ENCODE measurements at regions not wholly inside any gene's neighbourhood (a gene's known extent, or its start where the extent isn't known, plus 50 kb on each side); places are given as distances from the start of the nearest gene placed in this dataset.

- H3K36me3 ChIP-seq (ENCODE audit: control insufficient read depth, insufficient read depth, low read length) = no peaks in the 10 kb centered on the region
- WGBS, 2 experiments (ENCODE audit: extremely low coverage in 2 of 2, insufficient read length in 1 of 2) = no CpG with 5 or more reads among the region's 5 CpGs
- no peak overlapping the region for H3K27ac ChIP-seq (ENCODE audit: insufficient read depth, low read length)
- no peak overlapping the region for H4K91ac ChIP-seq (ENCODE audit: insufficient read depth, low read depth, low read length)
- no peak overlapping the region for H3K4me3 ChIP-seq (ENCODE audit: insufficient read depth, low read depth, low read length)
- H3K4me2 ChIP-seq (ENCODE audit: low read depth, low read length) = no peak overlapping the region
- ATAC-seq (ENCODE audit: low read depth) = peak; percentile 73
- no peak overlapping the region for H3K18ac ChIP-seq (ENCODE audit: low read depth, low read length)
- BruUV-seq (replicated peaks) = no TSS peak
- POLR2A ChIA-PET (ENCODE audit: unreplicated experiment) = interaction anchor here (0.6 kb wide), 1 partner anchor 89 kb away, joined by 7 read pairs; no protein-coding TSS in a partner anchor
- no peaks in the 10 kb centered on the region for H3K9me3 ChIP-seq (ENCODE audit: control insufficient read depth, insufficient read depth, low read length)
- H3K9ac ChIP-seq (ENCODE audit: low read depth, low read length) = no peak overlapping the region
- CTCF ChIA-PET = no interaction called here
- H3K4ac ChIP-seq (ENCODE audit: low read depth, low read length) = no peak overlapping the region
- H4K5ac ChIP-seq (ENCODE audit: low read depth, low read length) = no peak overlapping the region
- in situ Hi-C loops (cut with MboI; ENCODE audit: low sequenced_read_pairs) (no loop called here), dilution Hi-C loops (cut with HindIII; ENCODE audit: low sequenced_read_pairs, unreplicated experiment) (no loop called here), intact Hi-C loops (cut with micrococcal nuclease) (loop anchor here (2.0 to 5.0 kb wide), 4 partner anchors 81 to 230 kb away; partner anchors contain the start of gene APPL1)
- peak; percentile 47 for DNase-seq
- H4K8ac ChIP-seq (ENCODE audit: low read depth in 2 of 2, low read length in 2 of 2) = no peak overlapping the region
- H3K27me3 ChIP-seq (ENCODE audit: control insufficient read depth, insufficient read depth, low read length) = no peaks in the 10 kb centered on the region
- peaks cover 13% of the 10 kb centered on the region; the same call in 1 of the 2 replicates for H3K4me1 ChIP-seq (ENCODE audit: control insufficient read depth, insufficient read depth, low read length)
- TF ChIP-seq BHLHE40 (IDR thresholded peaks at IDR 0.05; ENCODE audit: low read depth, low read length) (peak; percentile 29; the same call in 1 of the 2 replicates), CEBPB (IDR thresholded peaks at IDR 0.05; ENCODE audit: low read depth, low read length) (peak; percentile 24; the same call in 1 of the 2 replicates), SMC3 (IDR thresholded peaks at IDR 0.05; ENCODE audit: low read depth, low read length) (no peak)
- no peaks in the 10 kb centered on the region for H3K79me1 ChIP-seq (ENCODE audit: low read depth in 1 of 2, low read length in 2 of 2)
- H2BK5ac ChIP-seq (ENCODE audit: low read depth, low read length, poor library complexity, severe bottlenecking) = no peak overlapping the region
- H2BK120ac ChIP-seq (ENCODE audit: low read depth, low read length) = no peak overlapping the region
- no peak overlapping the region for H3K56ac ChIP-seq (ENCODE audit: extremely low read depth, insufficient read depth, low read length)
- no peak overlapping the region for H2AK5ac ChIP-seq (ENCODE audit: low read depth, low read length)
- H2AFZ ChIP-seq (replicated peaks; ENCODE audit: low read length, poor library complexity) = no peak overlapping the region
- H3K14ac ChIP-seq (replicated peaks; ENCODE audit: low read depth, low read length) = no peak overlapping the region
- H3K23ac ChIP-seq (ENCODE audit: low read depth, low read length) = no peak overlapping the region
- no peak overlapping the region; the same call in 1 of the 2 replicates for H2BK20ac ChIP-seq (ENCODE audit: low read depth, low read length)
- H4K20me1 ChIP-seq (ENCODE audit: insufficient read depth, low read length) = no peaks in the 10 kb centered on the region
- no peaks in the 10 kb centered on the region for H3K9me1 ChIP-seq (ENCODE audit: insufficient read depth, low read length)
- H2BK15ac ChIP-seq (ENCODE audit: low read depth, low read length) = no peak overlapping the region
- H2AK9ac ChIP-seq (replicated peaks; ENCODE audit: low read depth, low read length, poor library complexity) = no peak overlapping the region
Observed at GRCh38 chr3:56997675-56998074, 62.8 kb upstream of the SPATA12 start.
